HEK293 (cell line): ENCODE measurements at regions not wholly inside any gene's neighbourhood (a gene's known extent, or its start where the extent isn't known, plus 50 kb on each side); places are given as distances from the start of the nearest gene placed in this dataset.

Experiments used
- CTCF ChIP-seq: fragments of 450-650 bp; formaldehyde crosslinking; IDR thresholded peaks from 2 replicates; pipeline ENCODE4 v1.5.1; 2016; ENCODE audit warnings: missing biosample characterization, missing genetic modification characterization
- REPIN1 ChIP-seq: fragments of 450-650 bp; formaldehyde crosslinking; IDR thresholded peaks from 2 replicates; pipeline ENCODE4 v1.5.1; 2017; ENCODE audit warnings: missing biosample characterization, missing genetic modification characterization, low read depth
- SETDB1 ChIP-seq: IDR thresholded peaks from one replicate; pipeline ENCODE4 v1.6.1; 2017; ENCODE audit warnings: mild to moderate bottlenecking, low read length, moderate library complexity, mixed read lengths; ENCODE audit not compliant: insufficient read length
- ZNF629 ChIP-seq: fragments of 450-650 bp; formaldehyde crosslinking; IDR thresholded peaks from 2 replicates; pipeline ENCODE4 v1.5.1; 2017; ENCODE audit warnings: missing biosample characterization, missing genetic modification characterization
- ZNF785 ChIP-seq: fragments of 450-650 bp; formaldehyde crosslinking; IDR thresholded peaks from 2 replicates; pipeline ENCODE4 v1.5.1; 2016; ENCODE audit warnings: missing biosample characterization, missing genetic modification characterization

DNA sequence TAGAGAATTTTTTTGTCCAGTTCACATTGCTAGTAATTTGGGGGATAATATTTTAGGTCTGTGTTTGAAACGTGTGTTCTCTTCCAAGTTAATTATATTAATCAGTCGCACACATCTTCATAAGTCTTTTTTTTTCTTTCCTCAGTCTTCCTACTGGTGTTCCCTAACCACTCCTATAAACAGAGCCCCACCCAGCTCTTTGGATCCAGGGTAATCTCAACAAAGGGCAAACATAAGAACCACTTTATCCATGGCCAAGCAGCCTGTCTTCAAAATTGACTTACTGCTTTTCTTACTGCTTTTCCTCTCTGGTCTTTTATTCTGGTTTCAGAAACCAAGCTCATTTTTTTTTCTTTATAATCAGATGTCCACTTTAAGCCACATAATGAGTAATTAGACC, 266.8 kb upstream of the NECTIN3 start:
- TF ChIP-seq SETDB1 (no peak), ZNF629 (tag by site-specific recombination) (no peak), CTCF (tag by site-specific recombination) (no peak), ZNF785 (tag by site-specific recombination) (no peak), REPIN1 (tag by site-specific recombination) (no peak)
